ENCODE measurements at regions not wholly inside any gene's neighbourhood (a gene's known extent, or its start where the extent isn't known, plus 50 kb on each side); places are given as distances from the start of the nearest gene placed in this dataset.

- WGBS, 2 donors, result 76 to 79% methylated on average over 3 of the region's 3 CpGs
- DNase-seq (ENCODE audit: low spot score in 2 of 2), result no peak
- no peak overlapping the region for H3K4me3 ChIP-seq (ENCODE audit: low read depth, poor library complexity, severe bottlenecking)
- intact Hi-C loops (cut with DNase I; ENCODE audit: low total_unique reads), result no loop called here
- no peak for TF ChIP-seq POLR2A (IDR thresholded peaks at IDR 0.05)
- no peak for TF ChIP-seq CTCF (IDR thresholded peaks at IDR 0.05)
Observed at GRCh38 chr1:98278055-98278454, 357.2 kb upstream of the DPYD start.

GRCh38 chr1:98277118-98277517 lies 356.3 kb upstream of the DPYD start:
- intact Hi-C loops (cut with DNase I; ENCODE audit: low total_unique reads), result no loop called here
- no peak for DNase-seq (ENCODE audit: low spot score in 2 of 2)
- H3K4me3 ChIP-seq (ENCODE audit: low read depth, poor library complexity, severe bottlenecking), result no peak overlapping the region
- TF ChIP-seq POLR2A (IDR thresholded peaks at IDR 0.05) (no peak), CTCF (IDR thresholded peaks at IDR 0.05) (no peak)
- WGBS, 2 donors, result 51 to 73% methylated on average over 2 of the region's 2 CpGs

- intact Hi-C loops (cut with DNase I; ENCODE audit: low total_unique reads), result no loop called here
- H3K4me3 ChIP-seq (ENCODE audit: low read depth, poor library complexity, severe bottlenecking), result no peak overlapping the region
- WGBS, 2 donors, result 89 to 99% methylated on average over 2 of the region's 2 CpGs
- no peak for DNase-seq (ENCODE audit: low spot score in 2 of 2)
- TF ChIP-seq POLR2A (IDR thresholded peaks at IDR 0.05) (no peak), CTCF (IDR thresholded peaks at IDR 0.05) (no peak)
Observed at GRCh38 chr1:98276514-98276913, 355.7 kb upstream of the DPYD start.

- intact Hi-C loops (cut with DNase I; ENCODE audit: low total_unique reads), result no loop called here
- no peak for DNase-seq (ENCODE audit: low spot score in 2 of 2)
- WGBS, 2 donors, result 32 to 38% methylated on average over 3 of the region's 3 CpGs
Observed at GRCh38 chr1:98268316-98268715, 347.5 kb upstream of the DPYD start.

GRCh38 chr1:98267423-98267822 lies 346.6 kb upstream of the DPYD start:
- peak in 1 of 2 donors; percentile 15 for DNase-seq (ENCODE audit: low spot score in 2 of 2)
- 28 to 37% methylated on average over 3 of the region's 3 CpGs for WGBS, 2 donors
- no peak overlapping the region for H3K4me3 ChIP-seq (ENCODE audit: low read depth, poor library complexity, severe bottlenecking)
- intact Hi-C loops (cut with DNase I; ENCODE audit: low total_unique reads), result no loop called here
- TF ChIP-seq CTCF (IDR thresholded peaks at IDR 0.05), result no peak
- no peak for TF ChIP-seq POLR2A (IDR thresholded peaks at IDR 0.05)

More at GRCh38 chr1:98268316-98268715, 347.5 kb upstream of the DPYD start:
- TF ChIP-seq CTCF (IDR thresholded peaks at IDR 0.05) (no peak), POLR2A (IDR thresholded peaks at IDR 0.05) (no peak)
- H3K4me3 ChIP-seq (ENCODE audit: low read depth, poor library complexity, severe bottlenecking), result no peak overlapping the region

- DNase-seq (ENCODE audit: low spot score in 2 of 2), result no peak
- no peak for TF ChIP-seq POLR2A (IDR thresholded peaks at IDR 0.05)
- no peak for TF ChIP-seq CTCF (IDR thresholded peaks at IDR 0.05)
- intact Hi-C loops (cut with DNase I; ENCODE audit: low total_unique reads), result no loop called here
- WGBS, 2 donors, result 94% methylated on average over 5 of the region's 5 CpGs
- H3K4me3 ChIP-seq (ENCODE audit: low read depth, poor library complexity, severe bottlenecking), result no peak overlapping the region
Observed at GRCh38 chr1:98264727-98265126, 343.9 kb upstream of the DPYD start.
